Neural progenitor cell (in vitro differentiated cells): ENCODE measurements at regions not wholly inside any gene's neighbourhood (a gene's known extent, or its start where the extent isn't known, plus 50 kb on each side); places are given as distances from the start of the nearest gene placed in this dataset.

Experiments used
- DNase-seq: peaks from one replicate; pipeline ENCODE4 v3.0.0-alpha.2; 2016; ENCODE audit warnings: low spot score
- H2AFZ ChIP-seq: fragments of 200-600 bp; sonication (generic); replicated peaks from 2 replicates; pipeline ENCODE4 v1.6.1; 2016; ENCODE audit warnings: antibody characterized with exemption
- H3F3A ChIP-seq: fragments of 200-600 bp; sonication (generic); 2 replicates; pipeline ENCODE4 v1.6.1; 2016; ENCODE audit warnings: antibody characterized with exemption, low read depth
- H3K27ac ChIP-seq: fragments of 200-600 bp; sonication (generic); 2 replicates; pipeline ENCODE4 v1.5.1; 2016; ENCODE audit warnings: mild to moderate bottlenecking
- H3K27me3 ChIP-seq: fragments of 200-600 bp; sonication (generic); 2 replicates; pipeline ENCODE4 v1.6.1; 2016; ENCODE audit warnings: mild to moderate bottlenecking, moderate library complexity
- H3K36me3 ChIP-seq: fragments of 200-600 bp; sonication (generic); 2 replicates; pipeline ENCODE4 v1.5.1; 2016
- H3K4me1 ChIP-seq: fragments of 200-600 bp; sonication (generic); 2 replicates; pipeline ENCODE4 v1.6.1; 2016; ENCODE audit warnings: mixed run types
- H3K4me2 ChIP-seq: fragments of 200-600 bp; sonication (generic); 2 replicates; pipeline ENCODE4 v1.6.1; 2016
- H3K4me3 ChIP-seq: fragments of 200-600 bp; sonication (generic); 2 replicates; pipeline ENCODE4 v1.5.1; 2016
- H3K79me2 ChIP-seq: fragments of 200-600 bp; sonication (generic); 2 replicates; pipeline ENCODE4 v1.6.1; 2016; ENCODE audit warnings: low read depth
- H3K9ac ChIP-seq: fragments of 200-600 bp; sonication (generic); 2 replicates; pipeline ENCODE4 v1.6.1; 2016
- H3K9me3 ChIP-seq: fragments of 200-600 bp; sonication (generic); 2 replicates; pipeline ENCODE4 v1.5.1; 2016; ENCODE audit warnings: low read depth
- H4K20me1 ChIP-seq: fragments of 200-600 bp; sonication (generic); 2 replicates; pipeline ENCODE4 v1.6.1; 2016; ENCODE audit warnings: low read depth
- H3K27ac Mint-ChIP-seq: 3 replicates; pipeline ENCODE4 v1.8.0; 2021; ENCODE audit warnings: mixed read lengths
- H3K27me3 Mint-ChIP-seq: 2 replicates; pipeline ENCODE4 v1.8.0; 2022; ENCODE audit warnings: low read depth, mild to moderate bottlenecking, inconsistent platforms, moderate library complexity, mixed read lengths; ENCODE audit not compliant: insufficient read depth
- H3K36me3 Mint-ChIP-seq: 3 replicates; pipeline ENCODE4 v1.8.0; 2021; ENCODE audit warnings: mixed read lengths
- H3K4me1 Mint-ChIP-seq: 3 replicates; pipeline ENCODE4 v1.8.0; 2021; ENCODE audit warnings: mixed read lengths
- H3K4me3 Mint-ChIP-seq: 3 replicates; pipeline ENCODE4 v1.8.0; 2021; ENCODE audit warnings: mild to moderate bottlenecking, moderate library complexity, mixed read lengths
- H3K9me3 Mint-ChIP-seq: 3 replicates; pipeline ENCODE4 v1.8.0; 2020; ENCODE audit warnings: mixed read lengths
- CTCF ChIP-seq: fragments of 200-600 bp; sonication (generic); IDR thresholded peaks from 2 replicates; pipeline ENCODE4 v1.5.1; 2017; ENCODE audit warnings: antibody characterized with exemption, mild to moderate bottlenecking
- EZH2 ChIP-seq: fragments of 200-600 bp; sonication (generic); IDR thresholded peaks from 2 replicates; pipeline ENCODE4 v1.6.1; 2017; ENCODE audit warnings: antibody characterized with exemption, mild to moderate bottlenecking, moderate library complexity
- EZH2phosphoT487 ChIP-seq: fragments of 200-600 bp; sonication (generic); IDR thresholded peaks from 2 replicates; pipeline ENCODE4 v1.6.1; 2017; ENCODE audit warnings: antibody characterized with exemption

- H3K9me3 Mint-ChIP-seq = no peaks in the 10 kb centered on the region
- Histone ChIP-seq H3K9me3 (no peaks in the 10 kb centered on the region), H3K27me3 (peaks cover 6% of the 10 kb centered on the region), H3K4me1 (peaks cover 11% of the 10 kb centered on the region), H2AFZ (no peak overlapping the region), H3K4me3 (peak overlapping the region; percentile 39), H3K79me2 (no peaks in the 10 kb centered on the region), H3K36me3 (no peaks in the 10 kb centered on the region), H3K9ac (no peak overlapping the region), H3F3A (peaks cover 7% of the 10 kb centered on the region), H3K27ac (no peak overlapping the region), H4K20me1 (no peaks in the 10 kb centered on the region), H3K4me2 (peak overlapping the region; percentile 91)
- peaks cover 7% of the 10 kb centered on the region for H3K4me1 Mint-ChIP-seq
- no peak overlapping the region for H3K27ac Mint-ChIP-seq
- H3K36me3 Mint-ChIP-seq = no peaks in the 10 kb centered on the region
- peak overlapping the region; percentile 27 for H3K4me3 Mint-ChIP-seq
- TF ChIP-seq EZH2 (no peak), CTCF (no peak), EZH2phosphoT487 (no peak)
- peaks cover 2% of the 10 kb centered on the region for H3K27me3 Mint-ChIP-seq
- DNase-seq = peak; percentile 60
Observed at GRCh38 chr13:57311009-57311586, 144.1 kb downstream of the PRR20E start.

GRCh38 chr13:57314897-57315520 is 148.0 kb downstream of the PRR20E start:
- H3K4me3 Mint-ChIP-seq = no peak overlapping the region
- H3K9me3 Mint-ChIP-seq = no peaks in the 10 kb centered on the region
- peaks cover 11% of the 10 kb centered on the region for H3K4me1 ChIP-seq
- no peak overlapping the region for H3K27ac ChIP-seq
- H3K4me2 ChIP-seq = no peak overlapping the region
- DNase-seq = peak; percentile 53
- peaks cover 7% of the 10 kb centered on the region for H3F3A ChIP-seq
- H3K27ac Mint-ChIP-seq = no peak overlapping the region
- no peaks in the 10 kb centered on the region for H3K9me3 ChIP-seq
- peaks cover 2% of the 10 kb centered on the region for H3K27me3 Mint-ChIP-seq
- peaks cover 7% of the 10 kb centered on the region for H3K4me1 Mint-ChIP-seq
- H2AFZ ChIP-seq = no peak overlapping the region
- no peak overlapping the region for H3K4me3 ChIP-seq
- no peaks in the 10 kb centered on the region for H3K36me3 Mint-ChIP-seq
- no peaks in the 10 kb centered on the region for H4K20me1 ChIP-seq
- H3K27me3 ChIP-seq = peaks cover 6% of the 10 kb centered on the region
- no peak for TF ChIP-seq EZH2phosphoT487
- TF ChIP-seq EZH2 = no peak
- TF ChIP-seq CTCF = no peak
- no peak overlapping the region for H3K9ac ChIP-seq
- no peaks in the 10 kb centered on the region for H3K79me2 ChIP-seq
- no peaks in the 10 kb centered on the region for H3K36me3 ChIP-seq

- Histone ChIP-seq H3F3A (no peaks in the 10 kb centered on the region), H3K36me3 (no peaks in the 10 kb centered on the region), H4K20me1 (no peaks in the 10 kb centered on the region), H3K27me3 (no peaks in the 10 kb centered on the region), H2AFZ (no peak overlapping the region), H3K4me2 (no peak overlapping the region), H3K4me3 (no peak overlapping the region), H3K79me2 (no peaks in the 10 kb centered on the region), H3K9ac (no peak overlapping the region), H3K9me3 (no peaks in the 10 kb centered on the region), H3K4me1 (no peaks in the 10 kb centered on the region), H3K27ac (no peak overlapping the region)
- Mint-ChIP-seq H3K4me1 (no peaks in the 10 kb centered on the region), H3K4me3 (no peak overlapping the region), H3K9me3 (no peaks in the 10 kb centered on the region), H3K36me3 (no peaks in the 10 kb centered on the region), H3K27me3 (no peaks in the 10 kb centered on the region), H3K27ac (no peak overlapping the region)
- DNase-seq = no peak
- TF ChIP-seq EZH2 (no peak), CTCF (no peak), EZH2phosphoT487 (no peak)
Observed at GRCh38 chr13:57326532-57326931, 159.5 kb downstream of the PRR20E start.
